ENCODE measurements at regions not wholly inside any gene's neighbourhood (a gene's known extent, or its start where the extent isn't known, plus 50 kb on each side); places are given as distances from the start of the nearest gene placed in this dataset.

DNA sequence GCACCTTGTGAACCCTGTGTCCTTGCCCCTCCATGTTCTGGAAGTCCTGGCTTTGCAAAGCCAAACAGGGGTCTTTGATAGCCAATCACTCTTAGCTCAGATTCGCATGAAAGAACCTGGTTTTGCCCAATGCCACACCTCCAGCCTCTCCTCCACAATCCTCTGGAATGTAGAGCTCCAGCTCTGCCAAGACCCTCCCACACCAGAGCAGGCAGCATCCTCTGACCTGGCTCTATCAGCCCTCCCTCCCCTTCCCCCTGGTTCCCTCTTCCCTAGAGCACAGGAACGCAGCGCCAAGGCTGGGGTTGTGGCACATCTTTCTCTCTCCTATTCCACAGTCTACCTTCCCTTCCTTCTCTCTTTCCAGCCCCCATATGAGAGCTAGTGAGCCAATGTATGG, 133.3 kb downstream of the RPLP1 start:
- no peak for TF ChIP-seq EZH2 (IDR thresholded peaks at IDR 0.05; ENCODE audit: borderline replicate concordance, low read depth, low read length, severe bottlenecking)
- TF ChIP-seq, protein P1, sequence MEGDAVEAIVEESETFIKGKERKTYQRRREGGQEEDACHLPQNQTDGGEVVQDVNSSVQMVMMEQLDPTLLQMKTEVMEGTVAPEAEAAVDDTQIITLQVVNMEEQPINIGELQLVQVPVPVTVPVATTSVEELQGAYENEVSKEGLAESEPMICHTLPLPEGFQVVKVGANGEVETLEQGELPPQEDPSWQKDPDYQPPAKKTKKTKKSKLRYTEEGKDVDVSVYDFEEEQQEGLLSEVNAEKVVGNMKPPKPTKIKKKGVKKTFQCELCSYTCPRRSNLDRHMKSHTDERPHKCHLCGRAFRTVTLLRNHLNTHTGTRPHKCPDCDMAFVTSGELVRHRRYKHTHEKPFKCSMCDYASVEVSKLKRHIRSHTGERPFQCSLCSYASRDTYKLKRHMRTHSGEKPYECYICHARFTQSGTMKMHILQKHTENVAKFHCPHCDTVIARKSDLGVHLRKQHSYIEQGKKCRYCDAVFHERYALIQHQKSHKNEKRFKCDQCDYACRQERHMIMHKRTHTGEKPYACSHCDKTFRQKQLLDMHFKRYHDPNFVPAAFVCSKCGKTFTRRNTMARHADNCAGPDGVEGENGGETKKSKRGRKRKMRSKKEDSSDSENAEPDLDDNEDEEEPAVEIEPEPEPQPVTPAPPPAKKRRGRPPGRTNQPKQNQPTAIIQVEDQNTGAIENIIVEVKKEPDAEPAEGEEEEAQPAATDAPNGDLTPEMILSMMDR (IDR thresholded peaks at IDR 0.05; ENCODE audit: borderline replicate concordance, extremely low read depth, low read length, poor library complexity, severe bottlenecking): no peak
- ATAC-seq (ENCODE audit: insufficient read depth, low read depth) (no peak), DNase-seq (no peak)
- Histone ChIP-seq H3K9me3 (ENCODE audit: insufficient read depth, low read length, severe bottlenecking) (no peaks in the 10 kb centered on the region), H3K4me1 (ENCODE audit: insufficient read depth, low read length) (no peaks in the 10 kb centered on the region), H3K79me2 (ENCODE audit: insufficient read depth, low read length) (no peaks in the 10 kb centered on the region), H3K9ac (ENCODE audit: low read depth, low read length) (no peak overlapping the region), H3K27ac (ENCODE audit: low read length) (no peak overlapping the region), H3K4me3 (ENCODE audit: low read depth in 1 of 2, low read length in 2 of 2) (no peak overlapping the region), H2AFZ (ENCODE audit: low read depth, low read length) (no peak overlapping the region), H3K36me3 (ENCODE audit: insufficient read depth, low read length) (no peaks in the 10 kb centered on the region), H4K20me1 (ENCODE audit: insufficient read depth, low read length) (no peaks in the 10 kb centered on the region; the same call in 1 of the 2 replicates), H3K4me2 (ENCODE audit: insufficient read depth, low read length) (no peak overlapping the region), H3K27me3 (ENCODE audit: insufficient read depth, low read length, poor library complexity) (peaks cover 4% of the 10 kb centered on the region)

DNA sequence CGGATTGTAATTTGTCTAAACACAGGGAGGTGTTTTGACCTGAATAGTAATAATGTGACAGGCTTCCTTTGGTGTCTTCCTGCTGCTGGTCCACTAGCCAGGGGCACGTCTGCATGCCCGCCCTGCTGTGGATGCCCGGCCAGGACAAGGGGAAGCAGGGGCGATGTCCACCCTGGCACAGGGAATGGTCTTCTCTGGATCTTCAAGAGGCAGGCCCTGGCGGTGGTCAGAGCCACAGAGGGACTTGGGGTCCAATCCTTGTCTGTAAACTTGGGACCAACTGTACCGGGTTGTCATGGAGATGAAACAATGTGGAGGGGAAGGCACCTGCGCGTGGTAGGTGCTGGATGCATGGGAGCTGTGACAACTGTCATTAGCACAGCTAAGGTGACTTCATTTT, 134.1 kb downstream of the RPLP1 start:
- DNase-seq: no peak
- Histone ChIP-seq H3K27me3 (ENCODE audit: insufficient read depth, low read length, poor library complexity) (peaks cover 4% of the 10 kb centered on the region), H2AFZ (ENCODE audit: low read depth, low read length) (no peak overlapping the region), H3K4me2 (ENCODE audit: insufficient read depth, low read length) (no peak overlapping the region), H3K79me2 (ENCODE audit: insufficient read depth, low read length) (no peaks in the 10 kb centered on the region), H3K9ac (ENCODE audit: low read depth, low read length) (no peak overlapping the region), H3K4me3 (ENCODE audit: low read depth in 1 of 2, low read length in 2 of 2) (no peak overlapping the region), H3K27ac (ENCODE audit: low read length) (no peak overlapping the region), H3K4me1 (ENCODE audit: insufficient read depth, low read length) (no peaks in the 10 kb centered on the region), H4K20me1 (ENCODE audit: insufficient read depth, low read length) (no peaks in the 10 kb centered on the region; the same call in 1 of the 2 replicates), H3K36me3 (ENCODE audit: insufficient read depth, low read length) (no peaks in the 10 kb centered on the region), H3K9me3 (ENCODE audit: insufficient read depth, low read length, severe bottlenecking) (no peaks in the 10 kb centered on the region)
- TF ChIP-seq EZH2 (IDR thresholded peaks at IDR 0.05; ENCODE audit: borderline replicate concordance, low read depth, low read length, severe bottlenecking): no peak
- TF ChIP-seq, protein P1 (IDR thresholded peaks at IDR 0.05; ENCODE audit: borderline replicate concordance, extremely low read depth, low read length, poor library complexity, severe bottlenecking): no peak
- no peak for ATAC-seq (ENCODE audit: insufficient read depth, low read depth)

DNA sequence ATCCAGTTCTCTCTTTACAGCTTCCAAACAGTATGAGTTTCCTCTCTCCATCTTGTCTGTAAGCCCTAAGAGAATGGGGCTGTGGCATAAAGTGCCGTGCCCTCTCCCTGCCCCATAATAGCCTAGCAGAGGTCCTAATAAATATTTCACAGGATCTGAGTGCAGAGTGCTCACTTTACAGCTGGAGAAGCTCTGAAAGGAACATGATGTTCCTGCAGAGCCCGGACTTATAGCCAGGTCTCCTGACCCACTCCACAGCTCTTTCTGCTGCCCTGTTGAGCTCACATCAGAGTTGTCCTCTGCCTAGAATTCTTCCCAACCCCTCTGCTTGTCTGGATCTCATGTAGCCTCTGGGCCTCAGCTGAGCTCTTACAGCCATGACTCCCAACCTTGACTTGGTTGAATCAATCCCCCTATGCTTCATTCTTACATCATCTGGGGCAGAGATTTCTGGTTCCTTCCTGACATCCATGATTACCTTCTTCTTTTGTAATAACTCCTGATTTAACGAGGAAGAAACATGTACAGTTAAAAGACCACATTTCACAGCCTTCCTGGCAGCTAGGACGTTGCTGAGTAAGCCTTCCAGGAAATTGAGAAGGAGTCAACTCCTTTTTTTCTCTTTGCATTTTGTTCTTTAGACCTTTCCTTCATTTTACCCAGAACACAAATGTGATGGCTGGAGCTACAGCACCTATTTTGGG, 135.3 kb downstream of the RPLP1 start:
- Histone ChIP-seq H4K20me1 (ENCODE audit: insufficient read depth, low read length) (no peaks in the 10 kb centered on the region; the same call in 1 of the 2 replicates), H3K9me3 (ENCODE audit: insufficient read depth, low read length, severe bottlenecking) (no peaks in the 10 kb centered on the region), H3K4me2 (ENCODE audit: insufficient read depth, low read length) (no peak overlapping the region), H3K27me3 (ENCODE audit: insufficient read depth, low read length, poor library complexity) (peaks cover 4% of the 10 kb centered on the region), H2AFZ (ENCODE audit: low read depth, low read length) (no peak overlapping the region), H3K4me3 (ENCODE audit: low read depth in 1 of 2, low read length in 2 of 2) (no peak overlapping the region), H3K9ac (ENCODE audit: low read depth, low read length) (no peak overlapping the region), H3K79me2 (ENCODE audit: insufficient read depth, low read length) (no peaks in the 10 kb centered on the region), H3K36me3 (ENCODE audit: insufficient read depth, low read length) (no peaks in the 10 kb centered on the region), H3K4me1 (ENCODE audit: insufficient read depth, low read length) (no peaks in the 10 kb centered on the region), H3K27ac (ENCODE audit: low read length) (no peak overlapping the region)
- DNase-seq (no peak), ATAC-seq (ENCODE audit: insufficient read depth, low read depth) (no peak)
- no peak for TF ChIP-seq EZH2 (IDR thresholded peaks at IDR 0.05; ENCODE audit: borderline replicate concordance, low read depth, low read length, severe bottlenecking)
- TF ChIP-seq, protein P1 (IDR thresholded peaks at IDR 0.05; ENCODE audit: borderline replicate concordance, extremely low read depth, low read length, poor library complexity, severe bottlenecking): no peak
